H1 (cell line): ENCODE measurements at regions not wholly inside any gene's neighbourhood (a gene's known extent, or its start where the extent isn't known, plus 50 kb on each side); places are given as distances from the start of the nearest gene placed in this dataset.

ENCODE experiments used
- CTCF ChIA-PET: fragments of 300-600 bp; sonication (Branson Sonifier 250); formaldehyde crosslinking; loops from one replicate; lab custom pipeline; 2021; ENCODE audit not compliant: partially characterized antibody; lab: Charles Lee
- POLR2A ChIA-PET: fragments of 300-600 bp; sonication (Branson Sonifier 250); formaldehyde crosslinking; loops from one replicate; lab custom pipeline; 2021; ENCODE audit warnings: inconsistent platforms; ENCODE audit not compliant: partially characterized antibody; lab: Charles Lee
- DNase-seq, 2 experiments: peaks; one replicate each; pipeline versions ENCODE4 v3.0.0 to v3.0.0-alpha.2; 2010 to 2022; ENCODE audit warnings: low spot score in 2 of 2, low read depth in 1 of 2, mixed read lengths in 1 of 2
- FAIRE-seq: peaks from 2 replicates; lab custom pipeline; 2011; peaks lifted over from hg19 to GRCh38; lab: Jason Lieb, UNC
- H2AFZ ChIP-seq: 2 replicates; pipeline ENCODE4 v1.8.1; 2012; ENCODE audit warnings: low read length, inconsistent platforms
- H2AK5ac ChIP-seq: 2 replicates; pipeline ENCODE4 v1.6.1; 2013; ENCODE audit warnings: low read depth, low read length
- H2BK120ac ChIP-seq: replicated peaks from 2 replicates; pipeline ENCODE3; 2013; ENCODE audit warnings: low read depth, low read length, inconsistent platforms
- H2BK12ac ChIP-seq: 2 replicates; pipeline ENCODE4 v1.6.1; 2013; ENCODE audit warnings: low read depth, low read length
- H2BK15ac ChIP-seq: 2 replicates; pipeline ENCODE4 v1.6.1; 2013; ENCODE audit warnings: low read length
- H2BK20ac ChIP-seq: 2 replicates; pipeline ENCODE4 v1.6.1; 2013; ENCODE audit warnings: low read length
- H2BK5ac ChIP-seq: 2 replicates; pipeline ENCODE4 v1.6.1; 2013; ENCODE audit warnings: low read depth, low read length
- H3K14ac ChIP-seq: 2 replicates; pipeline ENCODE4 v1.6.1; 2013; ENCODE audit warnings: inconsistent platforms; ENCODE audit not compliant: insufficient read length
- H3K18ac ChIP-seq: 2 replicates; pipeline ENCODE4 v1.6.1; 2013; ENCODE audit warnings: low read length; ENCODE audit errors: extremely low read depth
- H3K23ac ChIP-seq: 2 replicates; pipeline ENCODE4 v1.6.1; 2013; ENCODE audit warnings: inconsistent platforms; ENCODE audit not compliant: insufficient read length
- H3K23me2 ChIP-seq: 2 replicates; pipeline ENCODE4 v1.6.1; 2013; ENCODE audit warnings: low read depth, low read length
- H3K27ac ChIP-seq: 2 replicates; pipeline ENCODE4 v1.6.1; 2011; ENCODE audit warnings: low read depth, low read length, inconsistent platforms
- H3K27me3 ChIP-seq, 4 experiments: replicated peaks in 1 of 4; 1 replicate in 1 of 4; 2 replicates in 3 of 4; pipeline versions ENCODE4 v1.6.1 to v1.8.1; 2011 to 2013; ENCODE audit warnings: low read length in 3 of 4, mild to moderate bottlenecking in 3 of 4, inconsistent platforms in 2 of 4, mixed read lengths in 2 of 4, moderate library complexity in 1 of 4; ENCODE audit not compliant: control insufficient read depth in 3 of 4, insufficient read depth in 3 of 4; ENCODE audit errors: extremely low read depth in 1 of 4
- H3K36me3 ChIP-seq, 4 experiments: 2 replicates each; pipeline versions ENCODE4 v1.6.1 to v1.8.1; 2011 to 2013; ENCODE audit warnings: mild to moderate bottlenecking in 4 of 4, low read length in 3 of 4, moderate library complexity in 2 of 4, control low read depth in 1 of 4, inconsistent platforms in 1 of 4; ENCODE audit not compliant: insufficient read depth in 4 of 4, control insufficient read depth in 2 of 4
- H3K4ac ChIP-seq: replicated peaks from 2 replicates; pipeline ENCODE3; 2013; ENCODE audit warnings: low read length, low read depth, mixed read lengths, inconsistent platforms; ENCODE audit not compliant: insufficient read length
- H3K4me1 ChIP-seq, 4 experiments: replicated peaks in 1 of 4; 1 replicate in 1 of 4; 2 replicates in 3 of 4; pipeline versions ENCODE4 v1.6.1 to v1.8.1; 2011 to 2013; ENCODE audit warnings: low read length in 3 of 4, inconsistent platforms in 2 of 4, mixed read lengths in 1 of 4; ENCODE audit not compliant: insufficient read depth in 4 of 4, control insufficient read depth in 3 of 4
- H3K4me2 ChIP-seq, 2 experiments: 2 replicates each; pipeline versions ENCODE4 v1.6.1 to v1.8.1; 2011 to 2013; ENCODE audit warnings: low read depth in 2 of 2, low read length in 2 of 2, control low read depth in 1 of 2, inconsistent platforms in 1 of 2, mild to moderate bottlenecking in 1 of 2; ENCODE audit not compliant: insufficient read depth in 1 of 2
- H3K4me3 ChIP-seq, 4 experiments: fragments of 200-600, 300-600 bp in 1 of 4; sonication (generic), shearing (Covaris generic), sonication (Bioruptor Twin) in 1 of 4; 2 replicates each; pipeline versions ENCODE4 v1.5.1 to v1.8.1; 2011 to 2016; ENCODE audit warnings: low read length in 4 of 4, low read depth in 3 of 4, control low read depth in 2 of 4, inconsistent platforms in 2 of 4, mild to moderate bottlenecking in 2 of 4, mixed read lengths in 1 of 4, moderate library complexity in 1 of 4; ENCODE audit not compliant: insufficient read depth in 2 of 4; ENCODE audit errors: extremely low read depth in 1 of 4
- H3K56ac ChIP-seq: replicated peaks from 2 replicates; pipeline ENCODE3; 2013; ENCODE audit warnings: low read depth, mild to moderate bottlenecking, mixed read lengths, low read length, inconsistent platforms; ENCODE audit not compliant: insufficient read length
- H3K79me1 ChIP-seq: 2 replicates; pipeline ENCODE4 v1.6.1; 2013; ENCODE audit warnings: low read depth, low read length, control low read depth
- H3K79me2 ChIP-seq, 2 experiments: 2 replicates each; pipeline versions ENCODE4 v1.6.1 to v1.8.1; 2012 to 2013; ENCODE audit warnings: low read length in 2 of 2, mild to moderate bottlenecking in 2 of 2, inconsistent platforms in 1 of 2; ENCODE audit not compliant: insufficient read depth in 2 of 2, control insufficient read depth in 1 of 2
- H3K9ac ChIP-seq, 4 experiments: replicated peaks in 1 of 4; 1 replicate in 1 of 4; 2 replicates in 3 of 4; pipeline versions ENCODE4 v1.6.1 to v1.8.1; 2011 to 2013; ENCODE audit warnings: low read depth in 3 of 4, low read length in 3 of 4, control low read depth in 2 of 4, mild to moderate bottlenecking in 2 of 4, moderate library complexity in 2 of 4, inconsistent platforms in 1 of 4; ENCODE audit errors: extremely low read depth in 1 of 4
- H3K9me3 ChIP-seq, 2 experiments: 2 replicates each; pipeline versions ENCODE4 v1.6.1 to v1.8.1; 2012 to 2013; ENCODE audit warnings: mild to moderate bottlenecking in 2 of 2, moderate library complexity in 2 of 2, control low read depth in 1 of 2, inconsistent platforms in 1 of 2, low read depth in 1 of 2, low read length in 1 of 2, mixed read lengths in 1 of 2; ENCODE audit not compliant: insufficient read depth in 2 of 2
- H4K20me1 ChIP-seq, 2 experiments: replicated peaks in 1 of 2; 2 replicates each; pipeline versions ENCODE3 to v1.8.1; 2011 to 2013; ENCODE audit warnings: inconsistent platforms in 2 of 2, low read length in 2 of 2, mild to moderate bottlenecking in 1 of 2; ENCODE audit not compliant: insufficient read depth in 2 of 2, control insufficient read depth in 1 of 2
- H4K5ac ChIP-seq: 2 replicates; pipeline ENCODE4 v1.6.1; 2013; ENCODE audit warnings: low read length, low read depth, mixed read lengths, inconsistent platforms; ENCODE audit not compliant: insufficient read length
- H4K8ac ChIP-seq: 2 replicates; pipeline ENCODE4 v1.8.0; 2013; ENCODE audit warnings: mild to moderate bottlenecking, moderate library complexity, low read length, inconsistent platforms; ENCODE audit not compliant: insufficient read depth; ENCODE audit errors: extremely low read depth
- H4K91ac ChIP-seq: replicated peaks from 2 replicates; pipeline ENCODE3; 2013; ENCODE audit warnings: low read length, mixed read lengths, inconsistent platforms; ENCODE audit not compliant: insufficient read length
- SP4 ChIP-seq: IDR thresholded peaks from 2 replicates; pipeline ENCODE4 v1.6.1; 2012; ENCODE audit warnings: low read length, inconsistent platforms
- SRF ChIP-seq: IDR thresholded peaks from 2 replicates; pipeline ENCODE4 v1.6.1; 2011; ENCODE audit warnings: mild to moderate bottlenecking, low read depth, low read length, moderate library complexity
- WGBS, 2 experiments: shearing (Covaris generic) in 1 of 2; methylation state at CpG; one replicate each; pipeline versions ENCODE4 v1.1.6 to v1.1.7; 2013 to 2015; ENCODE audit warnings: low lambda C conversion rate in 2 of 2, mixed read lengths in 2 of 2, inconsistent platforms in 1 of 2, low coverage in 1 of 2, missing lambda C conversion rate in 1 of 2; ENCODE audit not compliant: insufficient replicate concordance in 2 of 2, insufficient coverage in 1 of 2, insufficient read length in 1 of 2; ENCODE audit errors: extremely low coverage in 1 of 2, missing lambda C conversion rate in 1 of 2; 5-methylcytosine and 5-hydroxymethylcytosine counted together

GRCh38 chr6:21522143-21522747 lies 71.3 kb upstream of the SOX4 start:
- Histone ChIP-seq H2BK15ac (no peak overlapping the region), H4K20me1 (no peaks in the 10 kb centered on the region), H3K27ac (no peak overlapping the region), H4K91ac (no peak overlapping the region), H3K23ac (no peak overlapping the region), H2AK5ac (no peak overlapping the region), H2BK20ac (no peak overlapping the region), H3K18ac (no peak overlapping the region), H3K9me3 (no peaks in the 10 kb centered on the region), H3K27me3 (no peaks in the 10 kb centered on the region), H3K56ac (no peak overlapping the region), H3K36me3 (no peaks in the 10 kb centered on the region), H2BK12ac (no peak overlapping the region), H3K4me1 (peaks cover 0 to 2% (median 0%) of the 10 kb centered on the region in 4 experiments; a peak in 1 of 7 replicates), H3K79me1 (no peaks in the 10 kb centered on the region), H3K9ac (no peak overlapping the region), H3K23me2 (peaks cover 2% of the 10 kb centered on the region; the same call in 1 of the 2 replicates), H4K8ac (no peak overlapping the region; the same call in 1 of the 2 replicates), H3K14ac (no peak overlapping the region), H2AFZ (no peak overlapping the region), H2BK5ac (no peak overlapping the region), H3K79me2 (no peaks in the 10 kb centered on the region), H3K4me2 (no peak overlapping the region), H4K5ac (no peak overlapping the region), H3K4me3 (no peak overlapping the region), H2BK120ac (no peak overlapping the region), H3K4ac (no peak overlapping the region)
- ChIA-PET CTCF (interaction anchor here (0.7 to 2.8 kb wide), 12 partner anchors 9 to 556 kb away, joined by 3 to 25 read pairs (median 3); no protein-coding TSS in a partner anchor), POLR2A (interaction anchor here (0.8 to 2.2 kb wide), 3 partner anchors 10 to 73 kb away, joined by 3 to 6 read pairs (median 4); partner anchors contain the start of gene SOX4)
- TF ChIP-seq SRF (no peak), SP4 (no peak)
- FAIRE-seq = no peak
- no peak for DNase-seq
- 92% methylated on average over 14 of the region's 14 CpGs; no CpG with 5 or more reads in 1 of the 2 experiments for WGBS, 2 experiments
